HEK293 (cell line): ENCODE measurements at regions not wholly inside any gene's neighbourhood (a gene's known extent, or its start where the extent isn't known, plus 50 kb on each side); places are given as distances from the start of the nearest gene placed in this dataset.

Experiments used
- FEZF1 ChIP-seq: fragments of 450-650 bp; formaldehyde crosslinking; IDR thresholded peaks from 2 replicates; pipeline ENCODE4 v1.5.1; 2016; ENCODE audit warnings: missing biosample characterization, missing genetic modification characterization
- HOXC10 ChIP-seq: sonication (generic); formaldehyde crosslinking; IDR thresholded peaks from 2 replicates; pipeline ENCODE4 v1.8.1; 2023; ENCODE audit warnings: mild to moderate bottlenecking, missing genetic modification reagents
- MEIS1 ChIP-seq: sonication (generic); formaldehyde crosslinking; IDR thresholded peaks from 2 replicates; pipeline ENCODE4 v1.8.1; 2022; ENCODE audit warnings: missing genetic modification reagents, mild to moderate bottlenecking, borderline replicate concordance
- OVOL3 ChIP-seq: fragments of 450-650 bp; formaldehyde crosslinking; IDR thresholded peaks from 2 replicates; pipeline ENCODE4 v1.5.1; 2016; ENCODE audit warnings: missing biosample characterization, missing genetic modification characterization
- PRDM2 ChIP-seq: fragments of 450-650 bp; formaldehyde crosslinking; IDR thresholded peaks from 2 replicates; pipeline ENCODE4 v1.5.1; 2016; ENCODE audit warnings: missing biosample characterization, missing genetic modification characterization, borderline replicate concordance
- ZBTB20 ChIP-seq: fragments of 450-650 bp; formaldehyde crosslinking; IDR thresholded peaks from 2 replicates; pipeline ENCODE4 v1.5.1; 2016; ENCODE audit warnings: missing biosample characterization, missing genetic modification characterization
- ZBTB48 ChIP-seq: fragments of 450-650 bp; formaldehyde crosslinking; IDR thresholded peaks from 2 replicates; pipeline ENCODE4 v1.5.1; 2016; ENCODE audit warnings: missing biosample characterization, missing genetic modification characterization
- ZFP41 ChIP-seq: fragments of 450-650 bp; formaldehyde crosslinking; IDR thresholded peaks from 2 replicates; pipeline ENCODE4 v1.5.1; 2016; ENCODE audit warnings: missing biosample characterization, missing genetic modification characterization, borderline replicate concordance
- ZNF10 ChIP-seq: fragments of 450-650 bp; formaldehyde crosslinking; IDR thresholded peaks from 2 replicates; pipeline ENCODE4 v1.5.1; 2017; ENCODE audit warnings: missing biosample characterization, missing genetic modification characterization
- ZNF114 ChIP-seq: fragments of 450-650 bp; formaldehyde crosslinking; IDR thresholded peaks from 2 replicates; pipeline ENCODE4 v1.5.0; 2017; ENCODE audit warnings: missing biosample characterization, missing genetic modification characterization
- ZNF121 ChIP-seq: fragments of 450-650 bp; formaldehyde crosslinking; IDR thresholded peaks from 2 replicates; pipeline ENCODE4 v1.5.1; 2016; ENCODE audit warnings: missing biosample characterization, missing genetic modification characterization
- ZNF132 ChIP-seq: fragments of 450-650 bp; formaldehyde crosslinking; IDR thresholded peaks from 2 replicates; pipeline ENCODE4 v1.5.1; 2017; ENCODE audit warnings: missing biosample characterization, missing genetic modification characterization, borderline replicate concordance
- ZNF26 ChIP-seq: fragments of 450-650 bp; formaldehyde crosslinking; IDR thresholded peaks from 2 replicates; pipeline ENCODE4 v1.5.1; 2016; ENCODE audit warnings: missing biosample characterization, missing genetic modification characterization
- ZNF311 ChIP-seq: fragments of 450-650 bp; formaldehyde crosslinking; IDR thresholded peaks from 2 replicates; pipeline ENCODE4 v1.5.1; 2017; ENCODE audit warnings: missing biosample characterization, missing genetic modification characterization, borderline replicate concordance
- ZNF335 ChIP-seq: fragments of 450-650 bp; formaldehyde crosslinking; conservative IDR thresholded peaks from 2 replicates; pipeline ENCODE4 v1.5.1; 2016; ENCODE audit warnings: missing biosample characterization, missing genetic modification characterization
- ZNF394 ChIP-seq: fragments of 450-650 bp; formaldehyde crosslinking; IDR thresholded peaks from 2 replicates; pipeline ENCODE4 v1.5.1; 2016; ENCODE audit warnings: missing biosample characterization, missing genetic modification characterization, mild to moderate bottlenecking, moderate library complexity, borderline replicate concordance
- ZNF404 ChIP-seq: fragments of 450-650 bp; formaldehyde crosslinking; IDR thresholded peaks from 2 replicates; pipeline ENCODE4 v1.5.1; 2017; ENCODE audit warnings: missing biosample characterization, missing genetic modification characterization
- ZNF426 ChIP-seq: fragments of 450-650 bp; formaldehyde crosslinking; IDR thresholded peaks from 2 replicates; pipeline ENCODE4 v1.5.1; 2017; ENCODE audit warnings: missing biosample characterization, missing genetic modification characterization, mild to moderate bottlenecking, inconsistent platforms, moderate library complexity
- ZNF433 ChIP-seq: fragments of 450-650 bp; formaldehyde crosslinking; IDR thresholded peaks from 2 replicates; pipeline ENCODE4 v1.5.1; 2016; ENCODE audit warnings: missing biosample characterization, missing genetic modification characterization, low read depth
- ZNF623 ChIP-seq: fragments of 450-650 bp; formaldehyde crosslinking; IDR thresholded peaks from 2 replicates; pipeline ENCODE4 v1.5.1; 2016; ENCODE audit warnings: missing biosample characterization, missing genetic modification characterization
- ZNF639 ChIP-seq: fragments of 450-650 bp; formaldehyde crosslinking; IDR thresholded peaks from 2 replicates; pipeline ENCODE4 v1.5.1; 2016; ENCODE audit warnings: missing biosample characterization, missing genetic modification characterization
- ZNF670 ChIP-seq: fragments of 450-650 bp; formaldehyde crosslinking; IDR thresholded peaks from 2 replicates; pipeline ENCODE4 v1.5.1; 2016; ENCODE audit warnings: missing biosample characterization, missing genetic modification characterization, low read depth
- ZNF707 ChIP-seq: fragments of 450-650 bp; formaldehyde crosslinking; IDR thresholded peaks from 2 replicates; pipeline ENCODE4 v1.5.1; 2016; ENCODE audit warnings: missing biosample characterization, missing genetic modification characterization
- ZNF768 ChIP-seq: fragments of 450-650 bp; formaldehyde crosslinking; IDR thresholded peaks from 2 replicates; pipeline ENCODE4 v1.5.1; 2018; ENCODE audit warnings: missing biosample characterization, mild to moderate bottlenecking, missing genetic modification characterization
- ZXDB ChIP-seq: fragments of 450-650 bp; formaldehyde crosslinking; IDR thresholded peaks from 2 replicates; pipeline ENCODE4 v1.5.1; 2016; ENCODE audit warnings: missing biosample characterization, missing genetic modification characterization
- TF ChIP-seq, protein P1 (sequence below): fragments of 450-650 bp; formaldehyde crosslinking; IDR thresholded peaks from 2 replicates; pipeline ENCODE4 v1.5.1; 2016; ENCODE audit warnings: missing biosample characterization, missing genetic modification characterization
- TF ChIP-seq, protein P2 (sequence below): fragments of 450-650 bp; formaldehyde crosslinking; IDR thresholded peaks from 2 replicates; pipeline ENCODE4 v1.5.1; 2017; ENCODE audit warnings: missing biosample characterization, missing genetic modification characterization
- TF ChIP-seq, protein P3 (sequence below): fragments of 450-650 bp; formaldehyde crosslinking; IDR thresholded peaks from 2 replicates; pipeline ENCODE4 v1.5.1; 2016; ENCODE audit warnings: missing biosample characterization, missing genetic modification characterization, low read depth

GRCh38 chr3:169026543-169027182 lies 636.8 kb downstream of the MECOM start (continued):
- TF ChIP-seq, protein P1, sequence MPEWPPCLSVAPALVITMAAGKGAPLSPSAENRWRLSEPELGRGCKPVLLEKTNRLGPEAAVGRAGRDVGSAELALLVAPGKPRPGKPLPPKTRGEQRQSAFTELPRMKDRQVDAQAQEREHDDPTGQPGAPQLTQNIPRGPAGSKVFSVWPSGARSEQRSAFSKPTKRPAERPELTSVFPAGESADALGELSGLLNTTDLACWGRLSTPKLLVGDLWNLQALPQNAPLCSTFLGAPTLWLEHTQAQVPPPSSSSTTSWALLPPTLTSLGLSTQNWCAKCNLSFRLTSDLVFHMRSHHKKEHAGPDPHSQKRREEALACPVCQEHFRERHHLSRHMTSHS (tag by site-specific recombination), result no peak
- TF ChIP-seq HOXC10 (CRISPR knock-in tag), result no peak
- TF ChIP-seq ZNF433 (tag by site-specific recombination), result no peak
- no peak for TF ChIP-seq ZNF132 (tag by site-specific recombination)
- no peak for TF ChIP-seq OVOL3
- no peak for TF ChIP-seq MEIS1 (CRISPR knock-in tag)
- TF ChIP-seq ZNF121 (tag by site-specific recombination), result no peak
- 0 out of 2 replicates have a peak, but pooled peaks have one; percentile 49 for TF ChIP-seq ZNF10 (tag by site-specific recombination)
- TF ChIP-seq ZNF26 (tag by site-specific recombination), result no peak
- TF ChIP-seq, protein P2, sequence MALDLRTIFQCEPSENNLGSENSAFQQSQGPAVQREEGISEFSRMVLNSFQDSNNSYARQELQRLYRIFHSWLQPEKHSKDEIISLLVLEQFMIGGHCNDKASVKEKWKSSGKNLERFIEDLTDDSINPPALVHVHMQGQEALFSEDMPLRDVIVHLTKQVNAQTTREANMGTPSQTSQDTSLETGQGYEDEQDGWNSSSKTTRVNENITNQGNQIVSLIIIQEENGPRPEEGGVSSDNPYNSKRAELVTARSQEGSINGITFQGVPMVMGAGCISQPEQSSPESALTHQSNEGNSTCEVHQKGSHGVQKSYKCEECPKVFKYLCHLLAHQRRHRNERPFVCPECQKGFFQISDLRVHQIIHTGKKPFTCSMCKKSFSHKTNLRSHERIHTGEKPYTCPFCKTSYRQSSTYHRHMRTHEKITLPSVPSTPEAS, result no peak
- TF ChIP-seq ZFP41 (tag by site-specific recombination), result no peak
- TF ChIP-seq ZNF404 (tag by site-specific recombination), result no peak
- TF ChIP-seq ZNF768 (tag by site-specific recombination), result no peak
- no peak for TF ChIP-seq ZNF670 (tag by site-specific recombination)
- TF ChIP-seq ZNF639 (tag by site-specific recombination), result peak; percentile 76
- TF ChIP-seq ZNF114 (tag by site-specific recombination), result no peak
- TF ChIP-seq ZNF311 (tag by site-specific recombination), result no peak
- no peak for TF ChIP-seq PRDM2 (tag by site-specific recombination)
- TF ChIP-seq FEZF1 (tag by site-specific recombination), result peak; percentile 77
- no peak for TF ChIP-seq ZNF426 (tag by site-specific recombination)
- TF ChIP-seq ZXDB, result peak; percentile 54
- no peak for TF ChIP-seq ZNF623 (tag by site-specific recombination)
- TF ChIP-seq ZBTB48, result no peak
- no peak for TF ChIP-seq ZNF707
- TF ChIP-seq ZNF394 (tag by site-specific recombination), result peak; percentile 35; the same call in 1 of the 2 replicates
- TF ChIP-seq, protein P3, sequence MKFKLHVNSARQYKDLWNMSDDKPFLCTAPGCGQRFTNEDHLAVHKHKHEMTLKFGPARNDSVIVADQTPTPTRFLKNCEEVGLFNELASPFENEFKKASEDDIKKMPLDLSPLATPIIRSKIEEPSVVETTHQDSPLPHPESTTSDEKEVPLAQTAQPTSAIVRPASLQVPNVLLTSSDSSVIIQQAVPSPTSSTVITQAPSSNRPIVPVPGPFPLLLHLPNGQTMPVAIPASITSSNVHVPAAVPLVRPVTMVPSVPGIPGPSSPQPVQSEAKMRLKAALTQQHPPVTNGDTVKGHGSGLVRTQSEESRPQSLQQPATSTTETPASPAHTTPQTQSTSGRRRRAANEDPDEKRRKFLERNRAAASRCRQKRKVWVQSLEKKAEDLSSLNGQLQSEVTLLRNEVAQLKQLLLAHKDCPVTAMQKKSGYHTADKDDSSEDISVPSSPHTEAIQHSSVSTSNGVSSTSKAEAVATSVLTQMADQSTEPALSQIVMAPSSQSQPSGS (tag by site-specific recombination), result no peak
- no peak for TF ChIP-seq ZBTB20 (tag by site-specific recombination)
- no peak for TF ChIP-seq ZNF335
